GM21529 (cell line): ENCODE measurements at regions not wholly inside any gene's neighbourhood (a gene's known extent, or its start where the extent isn't known, plus 50 kb on each side); places are given as distances from the start of the nearest gene placed in this dataset.
"Not testable (repeated sequence)": the region's sequence is repeated elsewhere in the genome, so short reads cannot be mapped to it uniquely, and the experiment has no call there.

Experiments used
- ATAC-seq: cut with Tn5 transposase; IDR thresholded peaks from one replicate; pipeline ENCODE4 v1.9.1; 2021; ENCODE audit not compliant: unreplicated experiment

GRCh38 chr5:167427641-167428040, 863.8 kb upstream of the WWC1 start:
- ATAC-seq: not testable (repeated sequence)

DNA sequence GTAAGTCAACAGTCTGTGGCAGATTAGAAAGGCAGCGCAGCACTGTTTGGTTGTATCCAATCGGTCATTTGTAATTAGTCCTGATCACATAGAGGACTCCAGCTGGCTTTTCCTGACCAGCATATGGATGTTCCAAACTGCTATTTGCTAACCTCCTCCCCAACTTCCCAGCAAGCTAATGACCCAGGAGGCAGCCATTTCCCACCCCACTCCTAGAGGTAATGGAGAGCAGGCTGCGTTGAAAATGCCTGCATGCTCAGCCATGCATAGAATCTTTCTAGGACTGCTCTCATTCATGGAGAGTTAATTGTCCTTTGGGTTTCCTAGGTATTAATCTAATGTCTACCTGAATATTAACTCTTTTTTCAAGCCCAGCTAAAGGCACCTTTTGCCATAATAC, 850.6 kb upstream of the WWC1 start:
- no peak for ATAC-seq

DNA sequence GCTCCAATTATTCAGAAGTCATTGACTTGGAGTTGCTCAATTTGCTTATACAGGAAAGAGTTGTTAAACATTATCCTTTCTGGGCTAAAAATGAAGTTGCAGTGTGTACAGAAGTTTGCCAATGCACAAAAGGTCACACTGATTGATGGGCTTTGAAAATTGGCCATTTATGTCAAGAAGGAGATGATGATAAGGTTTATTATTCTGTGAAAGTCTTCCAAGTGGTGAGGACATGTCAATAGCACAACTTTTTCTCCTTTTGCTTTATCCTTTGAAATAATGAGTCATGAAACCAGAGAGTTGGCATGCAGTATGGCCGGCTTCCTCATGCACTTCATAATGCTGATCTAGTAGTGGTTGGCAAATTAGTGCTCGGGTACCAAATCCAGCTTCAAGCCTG, 848.5 kb upstream of the WWC1 start:
- no peak for ATAC-seq

DNA sequence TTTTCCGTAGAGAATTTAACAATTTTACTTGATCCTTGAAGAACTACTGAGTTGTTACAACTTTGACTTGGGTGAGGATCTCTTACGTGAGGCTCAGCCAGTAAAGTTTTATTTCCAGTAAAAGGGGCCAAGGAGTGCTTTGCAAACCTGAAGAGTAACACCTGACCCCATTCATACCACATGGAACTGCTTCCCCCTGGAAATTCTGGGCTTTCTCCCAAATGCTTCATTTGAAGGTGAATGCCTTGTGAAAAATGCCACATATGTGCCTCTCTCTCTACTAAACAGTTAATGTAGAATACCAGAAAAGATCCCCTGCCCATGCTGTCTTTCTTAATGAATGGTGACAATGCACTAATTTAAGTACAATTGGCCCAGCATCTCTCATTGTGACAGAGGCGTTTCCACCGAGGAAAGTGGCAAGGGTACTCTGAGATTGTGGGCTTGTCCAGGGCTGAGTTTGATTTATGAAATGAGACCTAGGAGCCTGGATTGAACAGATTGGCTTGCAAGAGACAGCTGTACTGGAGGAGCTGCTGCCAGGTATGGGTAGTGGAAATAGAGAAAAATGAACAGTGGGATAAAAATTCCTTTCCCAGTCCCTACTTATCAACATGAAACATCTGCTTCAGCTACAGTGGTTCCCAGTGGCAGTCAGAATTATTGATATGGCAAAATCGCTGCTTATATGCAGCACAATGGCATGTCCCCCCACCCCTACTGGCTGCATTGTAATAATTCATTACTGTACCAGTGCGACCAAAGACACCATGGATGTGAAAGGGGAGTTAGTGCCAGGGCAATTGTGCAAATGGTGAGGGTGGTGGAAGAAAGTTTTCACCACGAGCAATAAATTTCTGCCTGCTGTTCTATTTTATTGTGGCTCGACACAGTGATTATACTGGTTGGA, 843.7 kb upstream of the WWC1 start:
- ATAC-seq: no peak

- ATAC-seq: no peak
These were observed 843.1 kb upstream of the WWC1 start for GRCh38 chr5:167448376-167448775.

- no peak for ATAC-seq
These were observed 840.4 kb upstream of the WWC1 start for GRCh38 chr5:167451076-167451475.

DNA sequence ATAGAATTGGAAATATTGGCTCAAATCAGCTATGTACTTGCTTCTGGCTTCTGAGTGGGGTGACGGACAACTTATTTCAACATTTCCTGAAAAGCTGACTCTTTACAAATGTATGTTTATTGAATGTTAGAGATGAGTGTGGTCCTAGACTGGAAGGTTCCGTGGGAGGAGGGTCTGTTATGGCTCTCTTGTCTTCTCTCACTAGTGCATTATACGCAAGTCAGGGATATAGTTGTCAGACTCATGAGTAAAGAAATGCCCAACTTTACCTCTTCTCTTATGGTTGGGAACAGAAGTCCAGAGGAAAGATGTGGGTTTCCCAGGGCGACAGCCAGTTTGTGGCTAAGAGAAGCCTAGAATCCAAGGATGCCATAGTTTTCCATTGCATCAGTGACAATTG, 839.3 kb upstream of the WWC1 start:
- no peak for ATAC-seq

DNA sequence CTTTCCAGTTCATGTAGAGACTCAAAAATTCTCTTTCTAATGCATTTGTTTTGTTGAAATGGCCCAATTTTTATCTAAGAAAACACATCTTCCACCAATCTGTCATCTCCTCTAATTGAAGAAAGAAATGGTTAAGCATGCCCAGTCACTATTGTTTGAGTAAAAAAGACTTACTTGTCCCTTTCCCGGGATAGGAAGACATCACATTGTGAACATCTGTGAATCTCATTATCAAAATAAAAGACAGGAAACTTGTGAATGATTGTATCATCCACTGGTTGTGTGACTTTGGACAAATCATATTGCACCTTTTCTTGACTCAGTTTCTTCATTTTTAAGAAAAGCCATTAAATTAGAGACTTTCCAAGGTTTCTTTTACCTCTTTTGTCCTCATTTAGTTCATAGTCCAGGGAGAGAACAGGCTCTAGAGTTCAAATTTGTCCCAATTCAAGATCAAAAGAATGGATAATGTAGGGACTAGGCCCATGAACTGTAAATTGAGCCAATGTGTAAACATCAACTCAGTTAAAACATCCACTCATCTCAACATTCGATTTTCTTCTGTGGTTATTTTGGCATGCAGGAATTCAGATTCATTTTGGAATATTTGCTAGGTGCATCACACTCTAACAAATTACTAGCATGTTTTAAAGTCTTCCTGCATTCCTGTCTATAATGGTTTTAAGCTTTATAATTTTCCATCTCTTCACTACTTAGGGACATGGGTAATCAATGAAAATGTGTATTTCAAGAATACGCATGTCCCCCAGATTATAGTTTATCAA, 838.0 kb upstream of the WWC1 start:
- no peak for ATAC-seq

GRCh38 chr5:167458412-167458811, 833.0 kb upstream of the WWC1 start:
- no peak for ATAC-seq

DNA sequence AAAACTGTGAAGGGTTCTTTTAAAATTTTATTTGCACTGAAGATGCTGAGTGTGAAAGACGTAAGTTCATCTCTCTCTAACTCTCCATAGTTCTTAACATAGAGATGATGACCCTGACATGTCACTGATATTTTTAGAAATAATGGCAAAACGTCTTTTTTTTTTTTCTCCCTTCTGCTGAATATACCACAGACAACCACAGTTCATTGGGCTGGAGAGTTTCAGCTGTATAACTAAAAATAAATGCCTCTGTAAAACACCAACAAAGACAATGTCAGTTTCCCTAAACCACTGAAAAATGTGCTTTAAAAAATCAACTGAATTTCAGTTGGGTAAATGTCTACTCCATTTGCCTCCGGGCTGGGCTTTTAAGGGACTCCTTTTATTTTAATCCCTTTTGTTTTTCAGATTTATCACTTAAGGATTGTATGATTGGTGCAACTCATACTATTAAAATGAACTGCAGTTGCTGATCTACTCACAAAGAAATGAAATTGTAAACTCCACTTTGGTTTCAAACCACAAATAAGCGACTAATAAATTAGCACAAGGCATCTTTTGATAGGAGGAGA, 830.9 kb upstream of the WWC1 start:
- no peak for ATAC-seq

DNA sequence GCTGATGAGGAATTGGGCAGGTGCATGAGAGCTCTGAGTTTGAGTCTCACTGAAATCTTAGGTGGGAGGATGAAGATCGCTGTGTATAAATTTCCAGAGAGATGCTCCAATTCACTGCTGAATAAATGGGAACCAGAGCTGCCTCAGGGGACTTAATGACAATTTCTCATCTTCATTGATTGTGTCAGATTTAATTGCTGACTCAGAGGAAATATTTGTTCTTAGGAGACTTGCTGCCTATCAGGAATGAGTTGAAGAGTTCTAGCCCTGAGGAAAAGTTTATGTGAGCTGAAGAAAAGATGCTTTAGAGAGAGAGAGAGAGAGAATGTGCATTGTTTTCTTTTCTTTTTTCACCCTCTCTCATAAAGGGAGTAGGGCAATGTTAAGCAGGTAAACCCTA, 827.5 kb upstream of the WWC1 start:
- no peak for ATAC-seq

DNA sequence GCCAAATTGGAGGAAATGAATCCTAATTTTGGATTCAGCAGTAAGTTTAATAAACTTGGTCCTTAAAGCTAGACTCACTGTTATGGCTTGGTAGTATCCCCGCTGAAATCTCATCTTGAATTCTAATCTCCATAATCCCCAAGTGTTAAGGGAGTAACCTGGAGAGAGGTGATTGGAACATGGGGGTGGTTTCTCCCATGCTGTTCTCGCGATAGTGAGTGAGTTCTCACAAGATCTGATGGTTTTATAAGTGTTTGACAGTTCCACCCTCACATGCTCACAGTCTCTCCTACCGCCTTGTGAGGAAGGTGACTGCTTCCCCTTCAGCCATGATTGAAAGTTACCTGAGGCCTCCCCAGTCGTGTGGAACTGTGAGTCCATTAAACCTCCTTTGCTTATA, 824.5 kb upstream of the WWC1 start:
- ATAC-seq: no peak

DNA sequence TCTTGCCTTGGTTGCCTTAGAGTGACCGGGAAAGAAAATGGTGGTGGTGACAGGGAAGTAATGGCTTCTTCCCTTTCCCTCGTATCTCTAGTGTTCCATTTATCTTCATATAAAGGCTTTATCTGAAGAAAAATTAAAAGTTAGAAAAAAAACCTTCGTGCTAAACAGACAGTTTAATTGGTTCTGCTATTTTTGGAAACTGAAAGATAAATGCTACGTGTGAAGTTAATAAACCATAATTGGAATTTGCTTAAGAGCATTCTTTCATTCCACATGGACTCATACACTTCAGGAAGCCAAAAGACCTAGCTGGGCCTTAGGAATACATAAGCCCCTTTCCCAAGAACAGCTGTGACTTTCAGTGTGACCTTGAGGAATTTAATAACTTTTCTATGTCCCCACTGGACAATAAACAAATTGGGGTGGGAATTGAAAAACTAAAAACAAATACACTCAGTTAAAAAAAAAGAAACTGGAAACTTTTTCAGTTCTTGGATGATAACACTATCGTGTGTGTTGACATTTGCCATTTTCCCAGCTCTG, 818.8 kb upstream of the WWC1 start:
- ATAC-seq: no peak

DNA sequence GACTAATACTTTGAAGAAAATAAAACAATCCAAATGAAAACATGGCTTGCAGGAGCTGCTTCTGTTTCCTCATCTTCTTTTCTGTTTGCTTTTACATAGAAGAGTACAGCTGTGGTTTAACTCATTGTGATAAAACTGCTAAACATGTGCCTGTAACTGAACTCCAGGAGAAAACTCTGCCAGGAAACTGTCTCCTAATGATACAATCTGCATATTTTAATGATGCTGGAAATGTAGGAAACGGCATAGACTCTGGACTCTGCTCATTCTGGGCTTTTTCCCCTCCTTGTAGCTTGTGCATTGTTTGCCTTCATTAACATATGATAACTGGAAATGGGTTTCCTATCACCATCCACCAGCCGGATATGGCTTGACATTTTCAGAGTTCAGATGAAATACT, 813.3 kb upstream of the WWC1 start:
- ATAC-seq: no peak

- ATAC-seq: no peak
These were observed 811.7 kb upstream of the WWC1 start for GRCh38 chr5:167479779-167480178.

DNA sequence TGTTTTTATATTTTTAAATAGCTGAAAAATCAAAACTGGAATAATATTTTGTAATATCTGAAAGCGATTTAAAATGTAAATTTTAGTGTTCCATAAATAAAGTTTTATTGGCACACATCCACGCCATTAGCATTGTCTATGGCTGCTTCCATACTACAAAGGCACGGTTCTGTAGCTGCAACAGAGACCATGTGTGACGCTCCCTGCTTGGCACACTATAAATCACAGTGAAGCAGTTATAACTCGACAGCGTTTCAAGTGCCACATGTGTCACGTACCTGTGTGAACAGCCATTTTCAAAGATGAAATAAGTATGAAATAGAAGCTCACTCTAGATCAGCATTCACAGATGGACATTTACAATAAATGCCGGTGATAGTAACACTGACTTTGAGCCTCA, 810.1 kb upstream of the WWC1 start:
- no peak for ATAC-seq

GRCh38 chr5:167482555-167482954, 808.9 kb upstream of the WWC1 start:
- no peak for ATAC-seq

DNA sequence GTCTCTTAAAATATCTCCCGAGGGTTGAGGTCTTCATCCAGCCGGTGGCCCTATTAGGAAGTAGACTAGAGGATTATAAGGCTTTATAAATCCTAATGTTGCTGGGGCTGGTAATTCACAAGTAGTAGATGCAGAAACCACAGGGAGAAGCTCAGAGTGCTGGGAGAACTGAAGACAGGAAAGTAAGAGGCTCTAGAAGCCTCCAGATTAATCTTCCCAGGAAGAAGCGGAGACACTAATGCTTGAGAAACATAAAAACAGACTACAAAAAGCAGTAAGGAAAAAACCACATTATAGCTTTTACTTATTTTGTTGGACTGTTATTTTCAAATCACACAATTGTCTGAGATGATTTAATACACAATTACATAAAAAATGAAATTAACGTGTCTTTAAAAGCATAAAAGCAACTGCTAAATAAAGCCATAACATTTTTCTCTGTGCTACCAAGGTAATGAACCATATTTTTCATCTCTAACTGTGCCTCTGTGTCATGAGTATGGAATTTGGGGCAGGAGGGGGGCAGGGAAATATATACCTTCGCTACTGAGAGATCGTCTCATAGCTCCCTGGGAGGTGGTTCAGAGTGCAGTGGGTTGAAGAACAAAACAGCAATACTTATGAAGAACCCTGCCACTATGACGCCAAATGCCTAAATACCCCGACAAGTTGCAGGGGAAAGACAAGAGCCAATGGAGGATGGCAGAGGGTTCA, 806.2 kb upstream of the WWC1 start:
- no peak for ATAC-seq

DNA sequence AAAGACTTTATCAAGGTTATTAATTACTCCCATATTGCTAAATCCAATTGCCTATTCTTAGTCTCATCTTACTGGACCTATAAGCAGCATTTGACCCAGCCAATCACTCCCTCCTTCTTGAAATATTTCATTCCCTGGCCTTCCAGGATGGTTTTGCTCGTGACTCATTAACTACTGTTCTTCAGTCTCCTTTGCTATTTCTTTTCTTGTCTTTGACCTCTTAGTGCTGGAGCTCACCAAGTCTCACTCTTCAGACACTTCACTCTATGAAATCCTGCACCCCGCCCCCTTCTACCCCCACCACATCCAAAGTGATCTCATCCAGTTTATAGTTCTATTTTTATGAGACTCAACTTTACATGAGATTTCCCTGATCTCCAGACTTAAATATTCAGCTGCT, 803.1 kb upstream of the WWC1 start:
- no peak for ATAC-seq

DNA sequence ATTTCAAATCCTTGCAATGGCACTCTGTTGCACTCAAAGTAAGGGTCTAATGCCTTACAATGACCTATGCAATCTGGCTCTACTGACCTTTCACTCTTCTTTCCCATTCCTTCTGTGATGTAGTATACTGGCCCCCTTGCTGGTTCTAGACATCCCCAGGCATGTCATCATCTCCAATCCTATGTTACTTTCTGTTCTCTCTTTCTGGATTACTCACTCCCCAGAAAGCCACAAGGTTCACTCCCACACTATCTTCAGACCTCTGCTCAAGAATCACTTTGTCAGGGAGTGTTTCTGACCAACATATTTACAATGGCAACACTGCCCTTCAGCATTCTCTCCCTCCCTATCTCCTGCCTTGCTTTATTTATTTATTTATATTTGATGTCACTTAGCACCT, 802.2 kb upstream of the WWC1 start:
- ATAC-seq: peak; percentile 83
